ENCODE measurements at regions not wholly inside any gene's neighbourhood (a gene's known extent, or its start where the extent isn't known, plus 50 kb on each side); places are given as distances from the start of the nearest gene placed in this dataset.

GRCh38 chr15:38665586-38666305, 101.1 kb upstream of the RASGRP1 start:
- TF ChIP-seq CTCF (IDR thresholded peaks at IDR 0.05; ENCODE audit: poor library complexity, severe bottlenecking) (no peak), EZH2 (IDR thresholded peaks at IDR 0.05; ENCODE audit: borderline replicate concordance, insufficient read depth, low read length, poor library complexity, severe bottlenecking) (no peak), POLR2AphosphoS5 (IDR thresholded peaks at IDR 0.05) (no peak), TAF1 (IDR thresholded peaks at IDR 0.05; ENCODE audit: low read depth) (no peak)
